ENCODE measurements at regions not wholly inside any gene's neighbourhood (a gene's known extent, or its start where the extent isn't known, plus 50 kb on each side); places are given as distances from the start of the nearest gene placed in this dataset.

GRCh38 chr2:38190542-38191218, 114.7 kb upstream of the CYP1B1 start:
- TF ChIP-seq CTCF (IDR thresholded peaks at IDR 0.05; ENCODE audit: poor library complexity, severe bottlenecking) (no peak), TAF1 (IDR thresholded peaks at IDR 0.05; ENCODE audit: low read depth) (no peak), EP300 (conservative IDR thresholded peaks at IDR 0.05; ENCODE audit: poor library complexity, severe bottlenecking) (no peak), REST (IDR thresholded peaks at IDR 0.05; ENCODE audit: borderline replicate concordance) (no peak), EZH2 (IDR thresholded peaks at IDR 0.05; ENCODE audit: borderline replicate concordance, insufficient read depth, low read length, poor library complexity, severe bottlenecking) (no peak), POLR2AphosphoS5 (IDR thresholded peaks at IDR 0.05) (no peak)
